Fibroblast of the conjunctiva (primary cell): ENCODE measurements at regions not wholly inside any gene's neighbourhood (a gene's known extent, or its start where the extent isn't known, plus 50 kb on each side); places are given as distances from the start of the nearest gene placed in this dataset.

Experiments used
- DNase-seq: peaks from one replicate; pipeline ENCODE4 v3.0.0-alpha.2; 2010; ENCODE audit warnings: low read depth

GRCh38 chr5:120738568-120738967 is 274.5 kb downstream of the PRR16 start:
- no peak for DNase-seq

- no peak for DNase-seq
Observed at GRCh38 chr5:120740989-120741388, 276.9 kb downstream of the PRR16 start.

- DNase-seq: no peak
Observed at GRCh38 chr5:120748474-120748873, 284.4 kb downstream of the PRR16 start.

- DNase-seq: no peak
Observed at GRCh38 chr5:120749737-120750136, 285.6 kb downstream of the PRR16 start.

- DNase-seq: no peak
Observed at GRCh38 chr5:120759587-120759986, 295.5 kb downstream of the PRR16 start.

GRCh38 chr5:120761986-120762385 is 297.9 kb downstream of the PRR16 start:
- DNase-seq: no peak

- peak; percentile 74 for DNase-seq
Observed at GRCh38 chr5:120765189-120765588, 301.1 kb downstream of the PRR16 start.

- peak; percentile 63 for DNase-seq
Observed at GRCh38 chr5:120767178-120767820, 303.2 kb downstream of the PRR16 start.

- DNase-seq: peak; percentile 18
Observed at GRCh38 chr5:120769312-120769872, 305.3 kb downstream of the PRR16 start.

- peak; percentile 49 for DNase-seq
Observed at GRCh38 chr5:120771202-120771601, 307.1 kb downstream of the PRR16 start.

GRCh38 chr5:120778491-120779484 is 314.7 kb downstream of the PRR16 start:
- DNase-seq: no peak

- no peak for DNase-seq
Observed at GRCh38 chr5:120779674-120780073, 315.6 kb downstream of the PRR16 start.

- no peak for DNase-seq
Observed at GRCh38 chr5:120788481-120788880, 324.4 kb downstream of the PRR16 start.

- DNase-seq: no peak
Observed at GRCh38 chr5:120789918-120790317, 325.8 kb downstream of the PRR16 start.

GRCh38 chr5:120790339-120790738 is 326.2 kb downstream of the PRR16 start:
- DNase-seq: no peak

GRCh38 chr5:120792477-120792876 is 328.4 kb downstream of the PRR16 start:
- no peak for DNase-seq

- DNase-seq: no peak
Observed at GRCh38 chr5:120794121-120794520, 330.0 kb downstream of the PRR16 start.

- DNase-seq: peak; percentile 17
Observed at GRCh38 chr5:120803282-120803681, 339.2 kb downstream of the PRR16 start.

GRCh38 chr5:120805131-120805530 is 341.0 kb downstream of the PRR16 start:
- DNase-seq: no peak

- peak; percentile 40 for DNase-seq
Observed at GRCh38 chr5:120806202-120806601, 342.1 kb downstream of the PRR16 start.

GRCh38 chr5:120808135-120808534 is 344.0 kb downstream of the PRR16 start:
- no peak for DNase-seq

- no peak for DNase-seq
Observed at GRCh38 chr5:120808606-120809005, 344.5 kb downstream of the PRR16 start.

GRCh38 chr5:120813551-120813950 is 349.5 kb downstream of the PRR16 start:
- DNase-seq: no peak
